Fibroblast of lung (primary cell): ENCODE measurements at regions not wholly inside any gene's neighbourhood (a gene's known extent, or its start where the extent isn't known, plus 50 kb on each side); places are given as distances from the start of the nearest gene placed in this dataset.

Experiments used
- CTCF ChIP-seq, 2 donors: IDR thresholded peaks in 1 of 2; conservative IDR thresholded peaks in 1 of 2; 1 replicate in 1 of 2; 2 replicates in 1 of 2; pipeline ENCODE4 v1.5.1; 2011 to 2012; ENCODE audit warnings: low read length in 2 of 2, control low read depth in 1 of 2, inconsistent platforms in 1 of 2, low read depth in 1 of 2, mild to moderate bottlenecking in 1 of 2
- EZH2 ChIP-seq: IDR thresholded peaks from 2 replicates; pipeline ENCODE4 v1.5.1; 2012; ENCODE audit warnings: low read length, control low read depth, mild to moderate bottlenecking; ENCODE audit errors: missing control alignments

GRCh38 chr4:75110061-75110460, 177.1 kb downstream of the PARM1 start:
- no peak for TF ChIP-seq CTCF (conservative IDR thresholded peaks at IDR 0.05 in 1 of 2, IDR thresholded peaks at IDR 0.05 in 1 of 2; ENCODE audit: low read depth in 1 of 2, low read length in 2 of 2)
- TF ChIP-seq EZH2, result no peak
